Thoracic aorta (tissue), 2 donors: ENCODE measurements at regions not wholly inside any gene's neighbourhood (a gene's known extent, or its start where the extent isn't known, plus 50 kb on each side); places are given as distances from the start of the nearest gene placed in this dataset.

Experiments
- ATAC-seq: fragments of 150-250 bp; one replicate; pipeline ENCODE4 v1.8.0; 2017; ENCODE audit warnings: low read depth; ENCODE audit not compliant: insufficient number of reproducible peaks, low FRiP score
- DNase-seq: peaks from one replicate; pipeline ENCODE4 v3.0.0-alpha.2; 2020; ENCODE audit warnings: low spot score
- H3K27ac ChIP-seq, 2 donors: fragments of 200-600 bp; sonication (generic); 1 replicate in 1 of 2; 2 replicates in 1 of 2; pipeline ENCODE4 v1.5.1; 2016; ENCODE audit warnings: mild to moderate bottlenecking in 2 of 2, moderate library complexity in 2 of 2
- H3K27me3 ChIP-seq: fragments of 200-600 bp; sonication (generic); replicated peaks from 2 replicates; pipeline ENCODE4 v1.6.0; 2016; ENCODE audit warnings: mild to moderate bottlenecking; ENCODE audit not compliant: insufficient read depth
- H3K36me3 ChIP-seq: fragments of 200-600 bp; sonication (generic); one replicate; pipeline ENCODE4 v1.5.1; 2016
- H3K4me1 ChIP-seq, 2 donors: fragments of 200-600 bp; sonication (generic); 1 replicate in 1 of 2; 2 replicates in 1 of 2; pipeline versions ENCODE4 v1.5.1 to v1.6.0; 2016; ENCODE audit warnings: low read depth in 2 of 2, mild to moderate bottlenecking in 1 of 2; ENCODE audit not compliant: control insufficient read depth in 1 of 2
- H3K4me3 ChIP-seq: fragments of 200-600 bp; sonication (generic); 2 replicates; pipeline ENCODE4 v1.5.1; 2016; ENCODE audit warnings: mild to moderate bottlenecking
- H3K9me3 ChIP-seq: fragments of 200-600 bp; sonication (generic); 2 replicates; pipeline ENCODE4 v1.5.1; 2016
- TF ChIP-seq, protein P1 (sequence below): fragments of 200-600 bp; sonication (generic); IDR thresholded peaks from one replicate; pipeline ENCODE4 v1.5.1; 2019; ENCODE audit warnings: antibody characterized with exemption

DNA sequence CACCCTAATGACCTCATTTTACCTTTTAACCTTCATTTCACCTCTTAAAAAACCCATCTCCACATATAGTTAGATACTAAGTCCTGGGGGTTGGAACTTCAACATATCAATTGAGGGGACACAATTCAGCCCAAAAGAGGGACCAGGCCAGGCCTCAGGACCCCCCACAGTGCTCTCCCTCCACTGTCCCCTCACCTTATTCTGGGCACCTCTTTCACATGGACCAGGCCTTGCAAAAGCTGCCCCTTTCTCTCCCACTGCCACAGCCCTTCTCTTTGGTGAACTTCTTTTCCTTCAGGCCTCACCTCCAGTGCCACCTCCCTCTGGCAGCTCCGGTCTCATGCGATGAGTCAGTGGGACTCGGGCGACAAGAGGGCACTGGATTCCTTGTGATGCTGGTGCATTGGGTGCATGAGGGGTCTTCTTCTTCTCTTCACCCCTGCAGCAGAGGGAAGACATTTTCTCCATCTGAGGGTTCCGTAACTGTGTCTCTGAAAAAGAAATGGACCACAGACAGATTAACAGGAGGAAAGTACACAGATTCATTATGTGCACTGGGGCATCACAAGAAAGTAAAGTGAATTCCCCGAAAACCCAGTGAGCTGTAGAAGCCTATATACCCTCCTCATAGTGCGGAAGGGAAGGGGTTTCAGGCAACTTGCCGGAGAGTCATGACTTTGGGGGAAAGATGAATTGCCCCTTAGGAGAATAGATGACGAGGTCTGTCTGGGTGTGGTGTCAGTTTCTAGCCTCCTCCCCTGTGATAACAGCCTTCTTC, 288.7 kb upstream of the IGFBP3 start:
- TF ChIP-seq, protein P1, sequence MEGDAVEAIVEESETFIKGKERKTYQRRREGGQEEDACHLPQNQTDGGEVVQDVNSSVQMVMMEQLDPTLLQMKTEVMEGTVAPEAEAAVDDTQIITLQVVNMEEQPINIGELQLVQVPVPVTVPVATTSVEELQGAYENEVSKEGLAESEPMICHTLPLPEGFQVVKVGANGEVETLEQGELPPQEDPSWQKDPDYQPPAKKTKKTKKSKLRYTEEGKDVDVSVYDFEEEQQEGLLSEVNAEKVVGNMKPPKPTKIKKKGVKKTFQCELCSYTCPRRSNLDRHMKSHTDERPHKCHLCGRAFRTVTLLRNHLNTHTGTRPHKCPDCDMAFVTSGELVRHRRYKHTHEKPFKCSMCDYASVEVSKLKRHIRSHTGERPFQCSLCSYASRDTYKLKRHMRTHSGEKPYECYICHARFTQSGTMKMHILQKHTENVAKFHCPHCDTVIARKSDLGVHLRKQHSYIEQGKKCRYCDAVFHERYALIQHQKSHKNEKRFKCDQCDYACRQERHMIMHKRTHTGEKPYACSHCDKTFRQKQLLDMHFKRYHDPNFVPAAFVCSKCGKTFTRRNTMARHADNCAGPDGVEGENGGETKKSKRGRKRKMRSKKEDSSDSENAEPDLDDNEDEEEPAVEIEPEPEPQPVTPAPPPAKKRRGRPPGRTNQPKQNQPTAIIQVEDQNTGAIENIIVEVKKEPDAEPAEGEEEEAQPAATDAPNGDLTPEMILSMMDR, result no peak
- Histone ChIP-seq H3K27me3 (no peaks in the 10 kb centered on the region), H3K9me3 (no peaks in the 10 kb centered on the region), H3K36me3 (no peaks in the 10 kb centered on the region), H3K4me3 (no peak overlapping the region), H3K27ac (no peak overlapping the region), H3K4me1 (no peaks in the 10 kb centered on the region)
- ATAC-seq, result no peak
- DNase-seq, result no peak

DNA sequence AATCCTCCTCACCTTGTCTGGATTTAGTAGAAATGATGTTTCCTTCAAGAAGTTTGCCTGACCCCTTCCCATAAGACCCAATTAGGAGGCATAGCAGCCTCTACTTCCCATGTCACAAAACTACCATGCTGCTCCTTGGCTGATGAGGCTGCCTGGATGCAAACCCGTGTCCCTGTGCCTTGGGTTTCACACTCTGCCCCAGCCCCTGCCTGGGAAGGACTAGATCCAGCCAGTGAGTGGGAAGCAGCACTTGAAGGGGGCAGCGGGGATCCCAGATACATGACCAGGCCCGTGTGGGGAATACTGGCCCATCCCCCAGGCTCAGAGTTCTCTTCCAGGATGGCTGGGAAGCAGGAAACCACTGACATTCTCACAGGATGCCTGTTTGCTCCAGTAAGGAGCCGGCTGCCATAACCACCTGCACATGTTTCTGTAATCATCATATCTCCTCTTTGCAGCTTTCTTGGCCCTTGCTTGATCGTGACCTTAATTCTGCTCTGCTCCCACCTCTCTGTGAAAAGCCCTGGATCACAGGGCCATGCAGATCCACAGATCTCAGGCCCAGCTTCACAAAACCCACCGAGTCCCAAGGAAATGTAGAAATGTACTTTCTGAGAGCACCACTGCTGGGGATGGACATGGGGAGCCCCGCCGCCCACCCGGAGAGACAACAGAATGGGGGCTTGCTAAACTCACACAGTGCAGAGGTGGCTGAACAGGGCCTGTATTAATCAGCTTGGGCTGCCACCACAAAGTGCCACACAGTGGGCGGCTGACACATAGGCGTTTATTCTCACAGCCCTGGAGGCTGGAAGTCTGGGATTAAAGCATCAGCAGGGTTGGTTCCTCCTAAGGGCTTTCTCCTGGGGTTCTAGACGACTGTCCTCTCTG, 287.8 kb upstream of the IGFBP3 start:
- H3K27ac ChIP-seq, result no peak overlapping the region
- ATAC-seq (no peak), DNase-seq (no peak)
- no peaks in the 10 kb centered on the region for H3K9me3 ChIP-seq
- no peaks in the 10 kb centered on the region for H3K36me3 ChIP-seq
- H3K4me3 ChIP-seq, result no peak overlapping the region
- TF ChIP-seq, protein P1, result no peak
- no peaks in the 10 kb centered on the region for H3K27me3 ChIP-seq
- H3K4me1 ChIP-seq, result no peaks in the 10 kb centered on the region

DNA sequence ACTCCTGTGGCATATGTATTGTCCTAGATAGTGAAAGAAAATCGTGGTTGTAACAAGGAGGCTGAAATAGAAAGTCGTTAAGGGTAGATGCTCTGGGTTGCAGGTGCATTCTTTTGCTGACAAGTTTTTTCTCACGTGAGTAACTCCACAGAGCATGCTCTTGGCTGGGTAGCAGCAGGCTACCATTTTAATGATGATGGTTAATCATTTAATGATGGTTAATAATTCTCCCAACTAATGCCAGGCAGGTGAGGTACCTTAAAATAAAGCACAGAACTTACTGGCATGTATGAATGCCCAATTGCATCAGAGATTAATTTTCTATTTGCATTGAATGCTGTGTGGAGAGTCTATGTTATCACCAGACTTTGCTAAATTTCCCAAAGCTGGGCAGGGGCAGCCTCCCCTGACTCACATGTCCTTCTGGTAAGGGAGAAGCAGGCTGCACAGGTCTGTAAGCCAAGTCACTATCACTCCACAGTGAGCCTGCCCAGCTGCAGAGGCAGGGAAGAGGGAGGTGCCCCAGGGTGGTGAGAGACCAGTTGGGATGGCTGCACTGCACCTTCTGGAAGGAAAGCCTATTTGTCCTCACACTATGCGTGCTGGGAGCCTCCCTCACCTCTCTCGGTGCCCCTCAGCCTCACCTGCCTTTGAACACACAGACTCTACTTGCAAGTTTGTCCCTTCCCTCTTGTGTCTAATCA, 287.0 kb upstream of the IGFBP3 start:
- no peaks in the 10 kb centered on the region for H3K36me3 ChIP-seq
- no peaks in the 10 kb centered on the region for H3K27me3 ChIP-seq
- H3K4me3 ChIP-seq, result no peak overlapping the region
- H3K4me1 ChIP-seq, result no peaks in the 10 kb centered on the region
- H3K27ac ChIP-seq, result no peak overlapping the region
- TF ChIP-seq, protein P1, result no peak
- DNase-seq (no peak), ATAC-seq (no peak)
- H3K9me3 ChIP-seq, result no peaks in the 10 kb centered on the region

DNA sequence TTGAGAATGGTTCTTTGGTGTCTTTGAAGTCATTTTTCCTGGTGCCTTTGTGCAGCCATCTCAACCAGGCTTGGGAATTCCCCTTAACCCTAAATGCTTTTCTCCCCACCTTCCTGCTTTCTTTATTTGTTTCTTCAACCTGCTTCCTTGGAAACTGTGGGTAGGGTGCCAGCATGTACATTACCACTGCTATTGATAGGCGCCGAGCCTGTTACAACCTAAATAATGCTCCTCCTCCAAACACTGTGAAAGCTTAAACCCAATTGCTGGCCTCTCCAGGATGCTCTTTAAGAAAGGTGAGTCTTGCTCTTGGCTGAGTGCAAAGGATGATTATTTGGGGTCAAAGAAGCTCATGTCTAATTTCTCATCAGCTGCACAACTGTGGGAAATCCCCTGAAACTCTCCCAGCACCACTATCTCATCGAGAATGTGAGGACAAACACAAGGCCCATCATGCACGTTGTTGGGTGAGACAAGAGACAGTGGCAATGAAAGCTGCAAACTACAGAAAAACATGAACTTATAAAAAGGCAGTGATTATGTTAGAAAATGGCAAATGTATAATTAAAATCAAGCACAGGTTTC, 285.5 kb upstream of the IGFBP3 start:
- H3K36me3 ChIP-seq, result no peaks in the 10 kb centered on the region
- H3K27me3 ChIP-seq, result no peaks in the 10 kb centered on the region
- ATAC-seq (no peak), DNase-seq (no peak)
- no peaks in the 10 kb centered on the region for H3K4me1 ChIP-seq
- H3K4me3 ChIP-seq, result no peak overlapping the region
- H3K27ac ChIP-seq, result no peak overlapping the region
- TF ChIP-seq, protein P1, result no peak
- H3K9me3 ChIP-seq, result no peaks in the 10 kb centered on the region
